Left kidney (tissue), 1 donor: ENCODE measurements at regions not wholly inside any gene's neighbourhood (a gene's known extent, or its start where the extent isn't known, plus 50 kb on each side); places are given as distances from the start of the nearest gene placed in this dataset.
"Not testable (repeated sequence)": the region's sequence is repeated elsewhere in the genome, so short reads cannot be mapped to it uniquely, and the experiment has no call there.

Experiments
- DNase-seq: peaks from one replicate; pipeline ENCODE4 v3.0.0-alpha.2; 2013

- DNase-seq, result not testable (repeated sequence)
Measured at GRCh38 chrX:92081250-92081649, 302.1 kb downstream of the PCDH11X start.

GRCh38 chrX:92090756-92091155, 311.6 kb downstream of the PCDH11X start:
- not testable (repeated sequence) for DNase-seq

- not testable (repeated sequence) for DNase-seq
Measured at GRCh38 chrX:92098136-92098535, 319.0 kb downstream of the PCDH11X start.

GRCh38 chrX:92100095-92100494, 320.9 kb downstream of the PCDH11X start:
- DNase-seq, result not testable (repeated sequence)

GRCh38 chrX:92105693-92106092, 326.5 kb downstream of the PCDH11X start:
- not testable (repeated sequence) for DNase-seq

GRCh38 chrX:92106671-92107070, 327.5 kb downstream of the PCDH11X start:
- DNase-seq, result not testable (repeated sequence)

GRCh38 chrX:92110410-92110911, 331.3 kb downstream of the PCDH11X start:
- DNase-seq, result not testable (repeated sequence)

- DNase-seq, result not testable (repeated sequence)
Measured at GRCh38 chrX:92117701-92118100, 338.5 kb downstream of the PCDH11X start.

- DNase-seq, result not testable (repeated sequence)
Measured at GRCh38 chrX:92163035-92163434, 383.9 kb downstream of the PCDH11X start.

- DNase-seq, result no peak
Measured at GRCh38 chrX:92209936-92210335, 430.8 kb downstream of the PCDH11X start.

- DNase-seq, result no peak
Measured at GRCh38 chrX:92213786-92214185, 434.6 kb downstream of the PCDH11X start.

GRCh38 chrX:92215011-92215410, 435.8 kb downstream of the PCDH11X start:
- DNase-seq, result not testable (repeated sequence)

- no peak for DNase-seq
Measured at GRCh38 chrX:92224406-92224805, 445.2 kb downstream of the PCDH11X start.

- no peak for DNase-seq
Measured at GRCh38 chrX:92230628-92231027, 451.5 kb downstream of the PCDH11X start.

GRCh38 chrX:92231391-92231790, 452.2 kb downstream of the PCDH11X start:
- no peak for DNase-seq

- peak; percentile 0 for DNase-seq
Measured at GRCh38 chrX:92232182-92232581, 453.0 kb downstream of the PCDH11X start.

GRCh38 chrX:92241249-92241648, 462.1 kb downstream of the PCDH11X start:
- no peak for DNase-seq

- no peak for DNase-seq
Measured at GRCh38 chrX:92247076-92247475, 467.9 kb downstream of the PCDH11X start.

- DNase-seq, result no peak
Measured at GRCh38 chrX:92249125-92249524, 469.9 kb downstream of the PCDH11X start.

GRCh38 chrX:92260102-92260501, 480.9 kb downstream of the PCDH11X start:
- no peak for DNase-seq

GRCh38 chrX:92270936-92271855, 492.0 kb downstream of the PCDH11X start:
- no peak for DNase-seq

- not testable (repeated sequence) for DNase-seq
Measured at GRCh38 chrX:92278556-92278955, 499.4 kb downstream of the PCDH11X start.

GRCh38 chrX:92280347-92280746, 501.2 kb downstream of the PCDH11X start:
- not testable (repeated sequence) for DNase-seq

GRCh38 chrX:92283308-92283707, 504.1 kb downstream of the PCDH11X start:
- no peak for DNase-seq
